ENCODE measurements at regions not wholly inside any gene's neighbourhood (a gene's known extent, or its start where the extent isn't known, plus 50 kb on each side); places are given as distances from the start of the nearest gene placed in this dataset.

- Mint-ChIP-seq H3K9me3 (no peaks in the 10 kb centered on the region), H3K27me3 (ENCODE audit: low read depth) (no peaks in the 10 kb centered on the region), H3K4me3 (no peak overlapping the region), H3K4me1 (ENCODE audit: low read depth) (no peaks in the 10 kb centered on the region), H3K36me3 (ENCODE audit: insufficient read depth) (no peaks in the 10 kb centered on the region)
- no peak for ATAC-seq
- DNase-seq, result no peak
Observed at GRCh38 chr1:56056438-56057287, 522.7 kb downstream of the PLPP3 start.

- ATAC-seq (no peak), DNase-seq (no peak)
Observed at GRCh38 chr1:56054959-56055358, 524.4 kb downstream of the PLPP3 start.

DNA sequence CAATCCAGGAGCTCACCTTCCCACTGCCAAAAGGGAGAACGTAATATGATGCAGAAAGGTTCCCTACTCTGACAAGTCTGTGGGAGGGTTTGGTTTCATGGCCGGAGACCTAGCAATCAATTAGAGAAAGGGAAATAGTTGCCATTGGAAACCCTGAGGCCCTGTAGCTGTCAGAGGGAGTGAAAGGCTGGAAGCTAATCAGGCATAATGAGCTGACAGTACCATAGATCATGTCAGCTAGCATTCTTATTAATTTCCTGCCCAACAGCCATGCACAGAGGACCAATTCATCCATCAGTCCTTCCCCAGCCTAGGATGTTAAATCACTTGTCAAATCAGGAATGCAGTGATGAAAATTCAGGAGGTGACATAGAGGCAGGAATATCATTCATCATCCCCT lies 527.3 kb downstream of the PLPP3 start:
- Mint-ChIP-seq H3K4me3 (no peak overlapping the region), H3K27me3 (ENCODE audit: low read depth) (no peaks in the 10 kb centered on the region), H3K9me3 (no peaks in the 10 kb centered on the region), H3K4me1 (ENCODE audit: low read depth) (no peaks in the 10 kb centered on the region), H3K36me3 (ENCODE audit: insufficient read depth) (no peaks in the 10 kb centered on the region)
- DNase-seq (no peak), ATAC-seq (no peak)

More at GRCh38 chr1:56054959-56055358, 524.4 kb downstream of the PLPP3 start:
- Mint-ChIP-seq H3K9me3 (no peaks in the 10 kb centered on the region), H3K4me1 (ENCODE audit: low read depth) (no peaks in the 10 kb centered on the region), H3K4me3 (no peak overlapping the region), H3K27me3 (ENCODE audit: low read depth) (no peaks in the 10 kb centered on the region), H3K36me3 (ENCODE audit: insufficient read depth) (no peaks in the 10 kb centered on the region)

GRCh38 chr1:56050911-56051310 lies 528.5 kb downstream of the PLPP3 start:
- H3K4me3 Mint-ChIP-seq, result no peak overlapping the region
- no peak for ATAC-seq
- DNase-seq, result no peak
- H3K4me1 Mint-ChIP-seq (ENCODE audit: low read depth), result no peaks in the 10 kb centered on the region
- H3K36me3 Mint-ChIP-seq (ENCODE audit: insufficient read depth), result no peaks in the 10 kb centered on the region
- no peaks in the 10 kb centered on the region for H3K9me3 Mint-ChIP-seq
- H3K27me3 Mint-ChIP-seq (ENCODE audit: low read depth), result no peaks in the 10 kb centered on the region

GRCh38 chr1:56045477-56045876 lies 533.9 kb downstream of the PLPP3 start:
- Mint-ChIP-seq H3K4me1 (ENCODE audit: low read depth) (no peaks in the 10 kb centered on the region), H3K27me3 (ENCODE audit: low read depth) (no peaks in the 10 kb centered on the region), H3K9me3 (no peaks in the 10 kb centered on the region), H3K4me3 (no peak overlapping the region), H3K36me3 (ENCODE audit: insufficient read depth) (no peaks in the 10 kb centered on the region)
- no peak for ATAC-seq
- DNase-seq, result no peak

DNA sequence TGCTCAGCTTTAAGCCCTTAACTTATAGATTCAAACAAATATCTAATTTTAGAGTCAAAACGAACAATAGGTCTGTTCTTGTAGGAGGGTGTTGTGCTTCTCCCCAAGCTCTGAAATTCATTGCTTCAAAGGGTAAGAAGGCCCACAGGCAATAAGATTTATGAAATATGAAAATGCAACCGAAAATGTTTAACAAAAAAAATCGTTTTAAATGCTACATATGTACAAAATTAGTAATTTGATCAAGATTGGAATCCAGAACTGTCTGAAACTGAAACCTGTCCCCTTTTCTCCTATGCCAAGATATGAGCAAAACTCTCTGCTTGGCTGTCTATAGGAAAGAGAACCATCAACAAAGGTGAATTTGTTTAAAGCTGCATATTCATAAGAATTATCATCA lies 534.3 kb downstream of the PLPP3 start:
- no peaks in the 10 kb centered on the region for H3K9me3 Mint-ChIP-seq
- H3K27me3 Mint-ChIP-seq (ENCODE audit: low read depth), result no peaks in the 10 kb centered on the region
- ATAC-seq, result no peak
- H3K36me3 Mint-ChIP-seq (ENCODE audit: insufficient read depth), result no peaks in the 10 kb centered on the region
- H3K4me1 Mint-ChIP-seq (ENCODE audit: low read depth), result no peaks in the 10 kb centered on the region
- no peak overlapping the region for H3K4me3 Mint-ChIP-seq
- DNase-seq, result no peak

GRCh38 chr1:56036479-56036878 lies 542.9 kb downstream of the PLPP3 start:
- ATAC-seq (no peak), DNase-seq (no peak)
- H3K27me3 Mint-ChIP-seq (ENCODE audit: low read depth), result no peaks in the 10 kb centered on the region
- no peaks in the 10 kb centered on the region for H3K36me3 Mint-ChIP-seq (ENCODE audit: insufficient read depth)
- peaks cover 13% of the 10 kb centered on the region for H3K9me3 Mint-ChIP-seq
- H3K4me1 Mint-ChIP-seq (ENCODE audit: low read depth), result no peaks in the 10 kb centered on the region
- no peak overlapping the region for H3K4me3 Mint-ChIP-seq

DNA sequence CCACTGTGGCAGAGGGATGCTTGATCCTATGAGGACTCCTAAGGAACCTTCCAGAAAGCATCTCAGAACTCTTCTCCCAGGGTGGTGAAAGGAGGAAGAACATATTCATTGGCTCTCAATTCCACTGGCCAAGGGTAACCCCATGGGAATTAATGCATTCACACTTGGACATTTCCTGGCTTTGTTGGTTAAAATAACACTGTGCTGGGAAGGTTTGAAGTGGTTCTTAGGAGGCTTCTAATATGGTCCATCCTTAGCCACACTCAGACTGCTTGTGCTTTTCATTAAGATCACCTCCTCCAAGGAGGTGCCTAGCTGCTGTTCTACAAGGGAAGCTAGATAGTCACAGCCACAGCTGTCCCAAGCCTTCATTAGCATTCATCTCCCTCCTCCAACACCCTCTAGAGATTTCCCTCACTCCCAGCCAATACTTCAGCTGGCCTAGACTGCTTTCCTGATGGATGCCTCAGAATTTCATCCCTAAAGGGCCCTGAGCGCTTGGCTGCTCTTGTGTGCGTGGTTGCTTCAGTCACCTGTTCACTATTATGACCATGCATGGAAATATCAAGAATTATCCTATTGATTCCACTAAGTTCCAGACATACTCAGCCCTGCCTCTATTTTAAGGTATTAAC lies 544.4 kb downstream of the PLPP3 start:
- Mint-ChIP-seq H3K36me3 (ENCODE audit: insufficient read depth) (no peaks in the 10 kb centered on the region), H3K9me3 (peaks cover 13% of the 10 kb centered on the region), H3K4me1 (ENCODE audit: low read depth) (no peaks in the 10 kb centered on the region), H3K4me3 (no peak overlapping the region), H3K27me3 (ENCODE audit: low read depth) (no peaks in the 10 kb centered on the region)
- no peak for DNase-seq
- ATAC-seq, result no peak

GRCh38 chr1:56034222-56034621 lies 545.1 kb downstream of the PLPP3 start:
- ATAC-seq (no peak), DNase-seq (no peak)
- no peak overlapping the region for H3K4me3 Mint-ChIP-seq
- no peaks in the 10 kb centered on the region for H3K4me1 Mint-ChIP-seq (ENCODE audit: low read depth)
- H3K9me3 Mint-ChIP-seq, result peaks cover 13% of the 10 kb centered on the region
- no peaks in the 10 kb centered on the region for H3K36me3 Mint-ChIP-seq (ENCODE audit: insufficient read depth)
- H3K27me3 Mint-ChIP-seq (ENCODE audit: low read depth), result no peaks in the 10 kb centered on the region

- Mint-ChIP-seq H3K4me3 (no peak overlapping the region), H3K4me1 (ENCODE audit: low read depth) (no peaks in the 10 kb centered on the region)
Observed at GRCh38 chr1:56033321-56034037, 545.9 kb downstream of the PLPP3 start.

GRCh38 chr1:56032096-56032676 lies 547.2 kb downstream of the PLPP3 start:
- Mint-ChIP-seq H3K4me3 (no peak overlapping the region), H3K4me1 (ENCODE audit: low read depth) (no peaks in the 10 kb centered on the region), H3K27me3 (ENCODE audit: low read depth) (no peaks in the 10 kb centered on the region), H3K36me3 (ENCODE audit: insufficient read depth) (no peaks in the 10 kb centered on the region), H3K9me3 (peaks cover 4% of the 10 kb centered on the region)
- ATAC-seq (no peak), DNase-seq (no peak)

More at GRCh38 chr1:56033321-56034037, 545.9 kb downstream of the PLPP3 start:
- no peak for ATAC-seq
- DNase-seq, result no peak
- H3K36me3 Mint-ChIP-seq (ENCODE audit: insufficient read depth), result no peaks in the 10 kb centered on the region
- H3K9me3 Mint-ChIP-seq, result peaks cover 9% of the 10 kb centered on the region
- H3K27me3 Mint-ChIP-seq (ENCODE audit: low read depth), result no peaks in the 10 kb centered on the region

DNA sequence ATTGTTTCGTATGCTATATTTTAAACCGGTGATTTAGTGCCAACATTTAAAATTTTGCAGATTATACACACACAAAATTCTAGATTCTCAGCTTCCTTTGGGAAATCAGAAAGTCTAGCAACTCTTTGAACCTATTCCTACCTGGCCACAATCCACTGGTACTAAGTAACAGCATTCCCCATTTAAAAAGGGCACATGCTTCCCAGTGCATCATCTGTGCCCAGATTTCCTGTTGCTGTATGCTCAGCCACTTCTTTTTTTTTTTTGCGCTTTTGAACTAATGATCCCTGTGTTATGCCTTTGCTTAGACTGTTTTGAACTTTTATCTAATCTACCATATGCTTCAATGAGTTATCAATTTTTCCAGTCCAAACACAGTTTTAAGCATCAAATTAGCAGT lies 548.4 kb downstream of the PLPP3 start:
- Mint-ChIP-seq H3K9me3 (peaks cover 7% of the 10 kb centered on the region), H3K27me3 (ENCODE audit: low read depth) (no peaks in the 10 kb centered on the region), H3K4me1 (ENCODE audit: low read depth) (no peaks in the 10 kb centered on the region), H3K4me3 (no peak overlapping the region), H3K36me3 (ENCODE audit: insufficient read depth) (no peaks in the 10 kb centered on the region)
- no peak for ATAC-seq
- no peak for DNase-seq

DNA sequence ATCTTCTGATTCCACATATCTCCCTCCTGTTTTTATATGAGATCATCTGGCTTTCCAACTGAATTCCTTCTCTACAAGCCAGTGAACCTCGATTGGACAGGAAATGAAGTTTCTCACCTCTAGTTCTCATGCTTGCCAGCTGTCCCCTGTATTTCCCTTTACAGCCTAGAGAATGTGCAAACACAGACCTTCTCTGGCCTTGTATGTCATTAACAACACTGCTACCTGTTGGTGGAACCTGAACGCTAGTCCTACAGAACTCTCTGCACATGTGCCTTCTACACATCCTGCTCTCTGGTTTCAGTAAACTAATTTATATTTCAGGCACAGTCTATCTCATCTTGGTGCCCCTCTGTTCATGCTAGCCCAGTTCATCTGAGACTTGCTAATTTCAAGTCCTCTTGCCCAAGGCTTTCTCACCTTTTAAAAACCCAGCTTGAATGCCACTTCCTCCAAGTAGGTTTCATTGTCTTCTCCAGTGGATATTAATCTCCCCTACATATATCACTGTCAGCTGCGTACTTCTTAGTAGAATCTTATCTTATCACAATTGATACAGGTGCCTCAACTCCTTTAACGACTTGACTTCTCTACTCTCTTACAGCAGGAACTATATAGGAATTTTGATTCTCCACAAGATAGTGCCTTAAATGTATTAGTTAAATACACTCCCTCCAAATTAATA lies 549.9 kb downstream of the PLPP3 start:
- H3K9me3 Mint-ChIP-seq, result peaks cover 7% of the 10 kb centered on the region
- no peaks in the 10 kb centered on the region for H3K27me3 Mint-ChIP-seq (ENCODE audit: low read depth)
- H3K4me3 Mint-ChIP-seq, result no peak overlapping the region
- H3K36me3 Mint-ChIP-seq (ENCODE audit: insufficient read depth), result no peaks in the 10 kb centered on the region
- DNase-seq (no peak), ATAC-seq (no peak)
- no peaks in the 10 kb centered on the region for H3K4me1 Mint-ChIP-seq (ENCODE audit: low read depth)

- H3K4me1 Mint-ChIP-seq (ENCODE audit: low read depth), result no peaks in the 10 kb centered on the region
- ATAC-seq, result no peak
- no peaks in the 10 kb centered on the region for H3K36me3 Mint-ChIP-seq (ENCODE audit: insufficient read depth)
- H3K27me3 Mint-ChIP-seq (ENCODE audit: low read depth), result no peaks in the 10 kb centered on the region
- no peak for DNase-seq
- H3K9me3 Mint-ChIP-seq, result peaks cover 7% of the 10 kb centered on the region
- no peak overlapping the region for H3K4me3 Mint-ChIP-seq
Observed at GRCh38 chr1:56028911-56029310, 550.5 kb downstream of the PLPP3 start.
